HepG2 (cell line): ENCODE measurements at regions not wholly inside any gene's neighbourhood (a gene's known extent, or its start where the extent isn't known, plus 50 kb on each side); places are given as distances from the start of the nearest gene placed in this dataset.

Experiments
- ATAC-seq: fragments of 200-7000 bp; cut with Tn5 transposase; 3 replicates; pipeline ENCODE4 v1.9.1; 2020; ENCODE audit warnings: mild to moderate bottlenecking, moderate library complexity
- BruUV-seq: library from RNA; stranded (reverse); fragments of 400-500 nt; replicated peaks from 2 replicates; lab custom pipeline; 2021; lab: Mats Ljungman, UMichigan
- CTCF ChIA-PET: fragments of 300-600 bp; formaldehyde crosslinking; extraction: SDS; loops from one replicate; lab custom pipeline; 2021; ENCODE audit warnings: low total read pairs, inconsistent platforms, low intra/inter-chr PET ratio; lab: Yijun Ruan, JAX
- POLR2A ChIA-PET: fragments of 350-600 bp; sonication (Branson Sonifier 250); formaldehyde crosslinking; loops from one replicate; lab custom pipeline; 2020; ENCODE audit warnings: antibody characterized with exemption, inconsistent platforms; lab: Yijun Ruan, JAX
- DNase-seq: peaks from one replicate; pipeline ENCODE4 v3.0.0-alpha.2; 2015; ENCODE audit warnings: low spot score
- FAIRE-seq: peaks from 3 replicates; lab custom pipeline; 2011; peaks lifted over from hg19 to GRCh38; lab: Jason Lieb, UNC
- H2AFZ ChIP-seq: one replicate; pipeline ENCODE4 v1.6.1; 2011; ENCODE audit warnings: low read length, inconsistent platforms
- H3K27ac ChIP-seq: fragments of 300-600 bp; 3 replicates; pipeline ENCODE4 v1.8.0; 2011; ENCODE audit warnings: mixed run types, mild to moderate bottlenecking, mixed read lengths, low read length, inconsistent platforms; ENCODE audit not compliant: insufficient read depth; ENCODE audit errors: extremely low read length
- H3K27me3 ChIP-seq, 2 experiments: fragments of 200-600 bp in 1 of 2; 2 replicates in 1 of 2; 3 replicates in 1 of 2; pipeline versions ENCODE4 v1.6.0 to v1.8.0; 2011; ENCODE audit warnings: low read length in 2 of 2, mild to moderate bottlenecking in 2 of 2, moderate library complexity in 2 of 2, inconsistent platforms in 1 of 2; ENCODE audit not compliant: insufficient read depth in 2 of 2, control insufficient read depth in 1 of 2
- H3K36me3 ChIP-seq, 2 experiments: fragments of 200-600 bp in 1 of 2; replicated peaks in 1 of 2; 2 replicates in 1 of 2; 3 replicates in 1 of 2; pipeline versions ENCODE4 v1.5.1 to v1.8.0; 2011; ENCODE audit warnings: low read length in 2 of 2, inconsistent platforms in 1 of 2; ENCODE audit not compliant: insufficient read depth in 2 of 2, control insufficient read depth in 1 of 2
- H3K4me1 ChIP-seq: 2 replicates; pipeline ENCODE4 v1.5.1; 2012; ENCODE audit warnings: low read length, inconsistent platforms; ENCODE audit not compliant: insufficient read depth
- H3K4me2 ChIP-seq: 2 replicates; pipeline ENCODE4 v1.6.0; 2011; ENCODE audit warnings: low read depth, low read length, inconsistent platforms
- H3K4me3 ChIP-seq, 3 experiments: fragments of 200-600 bp in 1 of 3; sonication (generic), shearing (Covaris generic) in 1 of 3; replicated peaks in 1 of 3; 2 replicates each; pipeline ENCODE4 v1.5.1; 2011 to 2016; ENCODE audit warnings: low read length in 3 of 3, inconsistent platforms in 2 of 3, low read depth in 2 of 3, mild to moderate bottlenecking in 2 of 3, control low read depth in 1 of 3, mixed read lengths in 1 of 3; ENCODE audit not compliant: insufficient read depth in 1 of 3
- H3K79me2 ChIP-seq: one replicate; pipeline ENCODE4 v1.6.1; 2011; ENCODE audit warnings: low read length, inconsistent platforms; ENCODE audit not compliant: insufficient read depth
- H3K9ac ChIP-seq: 2 replicates; pipeline ENCODE4 v1.6.0; 2011; ENCODE audit warnings: mild to moderate bottlenecking, low read depth, low read length, inconsistent platforms; ENCODE audit not compliant: insufficient read depth
- H3K9me3 ChIP-seq: 2 replicates; pipeline ENCODE4 v1.5.1; 2012; ENCODE audit warnings: mild to moderate bottlenecking, low read length
- H4K20me1 ChIP-seq: 2 replicates; pipeline ENCODE4 v1.6.0; 2011; ENCODE audit warnings: inconsistent platforms, mild to moderate bottlenecking, low read length, moderate library complexity; ENCODE audit not compliant: insufficient read depth
- ATRX ChIP-seq: sonication (generic); formaldehyde crosslinking; IDR thresholded peaks from 2 replicates; pipeline ENCODE4 v1.4.0; 2020; ENCODE audit warnings: missing genetic modification reagents, borderline replicate concordance
- FUBP1 ChIP-seq: sonication (generic); formaldehyde crosslinking; IDR thresholded peaks from 2 replicates; pipeline ENCODE4 v1.5.1; 2020; ENCODE audit warnings: missing genetic modification reagents, mild to moderate bottlenecking, borderline replicate concordance
- LRRFIP1 ChIP-seq: sonication (generic); formaldehyde crosslinking; conservative IDR thresholded peaks from 2 replicates; pipeline ENCODE4 v1.4.0; 2020; ENCODE audit warnings: missing genetic modification reagents
- ONECUT2 ChIP-seq: sonication (generic); formaldehyde crosslinking; IDR thresholded peaks from 2 replicates; pipeline ENCODE4 v1.4.0; 2020; ENCODE audit warnings: missing genetic modification reagents
- PHF20 ChIP-seq: sonication (generic); formaldehyde crosslinking; IDR thresholded peaks from 2 replicates; pipeline ENCODE4 v1.5.0; 2020; ENCODE audit warnings: mild to moderate bottlenecking, missing genetic modification reagents
- ZBTB8A ChIP-seq: sonication (generic); formaldehyde crosslinking; IDR thresholded peaks from 2 replicates; pipeline ENCODE4 v1.4.0; 2020; ENCODE audit warnings: mild to moderate bottlenecking, low read depth, missing genetic modification reagents, borderline replicate concordance
- ZNF230 ChIP-seq: sonication (generic); formaldehyde crosslinking; IDR thresholded peaks from 2 replicates; pipeline ENCODE4 v1.4.0; 2020; ENCODE audit warnings: mild to moderate bottlenecking, missing genetic modification reagents
- ZNF572 ChIP-seq: sonication (generic); formaldehyde crosslinking; IDR thresholded peaks from 2 replicates; pipeline ENCODE4 v1.5.1; 2020; ENCODE audit warnings: mild to moderate bottlenecking, missing genetic modification reagents
- ZNF619 ChIP-seq: sonication (generic); formaldehyde crosslinking; IDR thresholded peaks from 2 replicates; pipeline ENCODE4 v1.4.0; 2020; ENCODE audit warnings: mild to moderate bottlenecking, missing genetic modification reagents
- ZNF724P ChIP-seq: sonication (generic); formaldehyde crosslinking; IDR thresholded peaks from 2 replicates; pipeline ENCODE4 v1.8.0; 2022; ENCODE audit warnings: missing genetic modification reagents, borderline replicate concordance
- WGBS: methylation state at CpG from one replicate; pipeline ENCODE4 v1.1.6; 2017; ENCODE audit warnings: low lambda C conversion rate; 5-methylcytosine and 5-hydroxymethylcytosine counted together
- in situ Hi-C: cut with HindIII; loops from 2 replicates; pipeline ENCODE4 v1.10.0; 2017; ENCODE audit warnings: low pct_unique_long_range_greater_than_20kb; ENCODE audit not compliant: extremely low pct_ligation_motif_present
- intact Hi-C: fragments of 100-400 bp; cut with micrococcal nuclease; formaldehyde crosslinking; loops from one replicate; pipeline ENCODE4 v1.10.0; 2022; ENCODE audit not compliant: unreplicated experiment
- TF ChIP-seq, protein P1 (sequence below): sonication (generic); formaldehyde crosslinking; IDR thresholded peaks from 2 replicates; pipeline ENCODE4 v1.9.0; 2021; ENCODE audit warnings: missing genetic modification reagents, borderline replicate concordance
- TF ChIP-seq, protein P2 (sequence below): sonication (generic); formaldehyde crosslinking; IDR thresholded peaks from 2 replicates; pipeline ENCODE4 v1.5.0; 2020; ENCODE audit warnings: mild to moderate bottlenecking, missing genetic modification reagents

DNA sequence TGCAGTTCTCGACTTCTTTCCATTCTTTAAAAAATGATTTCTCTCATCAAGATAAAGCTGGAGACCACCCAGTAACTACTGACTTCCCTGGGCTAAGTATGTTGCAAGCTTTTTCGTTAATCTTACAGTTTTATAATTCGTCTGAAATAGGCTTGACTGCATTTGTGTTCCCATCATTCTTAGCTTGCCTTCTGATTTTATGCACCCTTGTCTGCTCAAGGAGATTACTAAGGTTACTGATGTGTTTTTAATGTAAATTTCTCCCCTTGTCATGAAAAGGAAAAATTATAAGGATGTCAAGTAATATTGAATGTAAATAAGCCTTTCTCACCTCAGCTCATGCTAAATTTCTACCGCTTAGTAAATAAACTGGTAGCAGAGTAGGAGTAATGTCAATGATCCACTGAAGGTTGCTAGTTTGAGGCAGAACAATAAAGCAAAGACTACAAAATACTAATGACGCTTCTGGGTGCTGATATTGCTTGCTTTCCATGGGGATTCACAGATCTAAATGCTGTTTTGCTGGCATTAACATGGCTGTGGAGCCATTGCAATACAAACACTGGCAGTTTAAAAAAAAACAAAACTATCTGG is 91.9 kb upstream of the CDH20 start:
- Histone ChIP-seq H3K4me3 (no peak overlapping the region), H3K27ac (no peak overlapping the region), H3K36me3 (no peaks in the 10 kb centered on the region), H3K27me3 (no peaks in the 10 kb centered on the region), H3K4me2 (no peak overlapping the region), H3K4me1 (no peaks in the 10 kb centered on the region), H3K79me2 (no peaks in the 10 kb centered on the region), H4K20me1 (no peaks in the 10 kb centered on the region), H2AFZ (no peak overlapping the region), H3K9me3 (peaks cover 10% of the 10 kb centered on the region; the same call in 1 of the 2 replicates), H3K9ac (no peak overlapping the region)
- no TSS peak for BruUV-seq
- no peak for FAIRE-seq
- TF ChIP-seq PHF20 (no peak), ZNF724P (CRISPR knock-in tag) (no peak), ATRX (CRISPR knock-in tag) (no peak), ZNF230 (CRISPR knock-in tag) (no peak), ONECUT2 (CRISPR knock-in tag) (no peak)
- TF ChIP-seq, protein P1, sequence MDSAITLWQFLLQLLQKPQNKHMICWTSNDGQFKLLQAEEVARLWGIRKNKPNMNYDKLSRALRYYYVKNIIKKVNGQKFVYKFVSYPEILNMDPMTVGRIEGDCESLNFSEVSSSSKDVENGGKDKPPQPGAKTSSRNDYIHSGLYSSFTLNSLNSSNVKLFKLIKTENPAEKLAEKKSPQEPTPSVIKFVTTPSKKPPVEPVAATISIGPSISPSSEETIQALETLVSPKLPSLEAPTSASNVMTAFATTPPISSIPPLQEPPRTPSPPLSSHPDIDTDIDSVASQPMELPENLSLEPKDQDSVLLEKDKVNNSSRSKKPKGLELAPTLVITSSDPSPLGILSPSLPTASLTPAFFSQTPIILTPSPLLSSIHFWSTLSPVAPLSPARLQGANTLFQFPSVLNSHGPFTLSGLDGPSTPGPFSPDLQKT (CRISPR knock-in tag) = no peak
- in situ Hi-C loops = no loop called here
- no peak for ATAC-seq
- 4% methylated on average over 5 of the region's 5 CpGs for WGBS
- ChIA-PET POLR2A (no interaction called here), CTCF (no interaction called here)
- no peak for DNase-seq
- intact Hi-C loops = no loop called here

- H3K36me3 ChIP-seq = no peaks in the 10 kb centered on the region
- no peaks in the 10 kb centered on the region for H4K20me1 ChIP-seq
- H3K27ac ChIP-seq = no peak overlapping the region
- H3K79me2 ChIP-seq = no peaks in the 10 kb centered on the region
- no peak overlapping the region for H2AFZ ChIP-seq
- POLR2A ChIA-PET = no interaction called here
- no peak overlapping the region for H3K4me2 ChIP-seq
- no peak overlapping the region for H3K9ac ChIP-seq
- H3K27me3 ChIP-seq = no peaks in the 10 kb centered on the region
- H3K4me3 ChIP-seq = no peak overlapping the region
- no peak for DNase-seq
- in situ Hi-C loops = no loop called here
- peaks cover 5% of the 10 kb centered on the region for H3K9me3 ChIP-seq
- BruUV-seq = no TSS peak
- no peak for ATAC-seq
- intact Hi-C loops = no loop called here
- 14% methylated on average over 3 of the region's 3 CpGs for WGBS
- CTCF ChIA-PET = no interaction called here
- no peaks in the 10 kb centered on the region for H3K4me1 ChIP-seq
- no peak for FAIRE-seq
- TF ChIP-seq FUBP1 = no peak
- TF ChIP-seq, protein P2, sequence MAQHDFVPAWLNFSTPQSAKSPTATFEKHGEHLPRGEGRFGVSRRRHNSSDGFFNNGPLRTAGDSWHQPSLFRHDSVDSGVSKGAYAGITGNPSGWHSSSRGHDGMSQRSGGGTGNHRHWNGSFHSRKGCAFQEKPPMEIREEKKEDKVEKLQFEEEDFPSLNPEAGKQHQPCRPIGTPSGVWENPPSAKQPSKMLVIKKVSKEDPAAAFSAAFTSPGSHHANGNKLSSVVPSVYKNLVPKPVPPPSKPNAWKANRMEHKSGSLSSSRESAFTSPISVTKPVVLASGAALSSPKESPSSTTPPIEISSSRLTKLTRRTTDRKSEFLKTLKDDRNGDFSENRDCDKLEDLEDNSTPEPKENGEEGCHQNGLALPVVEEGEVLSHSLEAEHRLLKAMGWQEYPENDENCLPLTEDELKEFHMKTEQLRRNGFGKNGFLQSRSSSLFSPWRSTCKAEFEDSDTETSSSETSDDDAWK (CRISPR knock-in tag) = no peak
- no peak for TF ChIP-seq LRRFIP1 (CRISPR knock-in tag)
- TF ChIP-seq ZBTB8A (CRISPR knock-in tag) = no peak
- no peak for TF ChIP-seq ZNF572
- TF ChIP-seq ZNF619 (CRISPR knock-in tag) = no peak
These were observed 88.6 kb upstream of the CDH20 start for GRCh38 chr18:61244632-61245031.
